ENCODE measurements at regions not wholly inside any gene's neighbourhood (a gene's known extent, or its start where the extent isn't known, plus 50 kb on each side); places are given as distances from the start of the nearest gene placed in this dataset.
"Not testable (repeated sequence)": the region's sequence is repeated elsewhere in the genome, so short reads cannot be mapped to it uniquely, and the experiment has no call there.

- no peak for DNase-seq
Measured at GRCh38 chr9:73053543-73053942, 98.1 kb upstream of the ANXA1 start.

GRCh38 chr9:73050887-73051550 is 98.2 kb upstream of the ALDH1A1 start:
- DNase-seq: no peak

- DNase-seq: no peak
Measured at GRCh38 chr9:73050065-73050816, 97.4 kb upstream of the ALDH1A1 start.

GRCh38 chr9:73049280-73049679 is 96.4 kb upstream of the ALDH1A1 start:
- DNase-seq: no peak

- no peak for DNase-seq
Measured at GRCh38 chr9:73046769-73047168, 93.9 kb upstream of the ALDH1A1 start.

- DNase-seq: not testable (repeated sequence)
Measured at GRCh38 chr9:73044776-73045175, 91.9 kb upstream of the ALDH1A1 start.

- DNase-seq: no peak
Measured at GRCh38 chr9:73042155-73042554, 89.3 kb upstream of the ALDH1A1 start.

GRCh38 chr9:73039271-73040263 is 86.7 kb upstream of the ALDH1A1 start:
- no peak for DNase-seq

GRCh38 chr9:73038613-73039012 is 85.8 kb upstream of the ALDH1A1 start:
- DNase-seq: no peak

- no peak for DNase-seq
Measured at GRCh38 chr9:73038089-73038509, 85.2 kb upstream of the ALDH1A1 start.

GRCh38 chr9:73037613-73038012 is 84.8 kb upstream of the ALDH1A1 start:
- DNase-seq: no peak

GRCh38 chr9:73034962-73035361 is 82.1 kb upstream of the ALDH1A1 start:
- DNase-seq: no peak

- no peak for DNase-seq
Measured at GRCh38 chr9:73031350-73031749, 78.5 kb upstream of the ALDH1A1 start.

GRCh38 chr9:73030370-73031030 is 77.6 kb upstream of the ALDH1A1 start:
- DNase-seq: no peak

- DNase-seq: no peak
Measured at GRCh38 chr9:73029346-73029745, 76.5 kb upstream of the ALDH1A1 start.

GRCh38 chr9:73026375-73026774 is 73.5 kb upstream of the ALDH1A1 start:
- no peak for DNase-seq

- no peak for DNase-seq
Measured at GRCh38 chr9:73024601-73025034, 71.8 kb upstream of the ALDH1A1 start.

GRCh38 chr9:73023025-73023541 is 70.2 kb upstream of the ALDH1A1 start:
- DNase-seq: peak; percentile 51 to 79

GRCh38 chr9:73022353-73022752 is 69.5 kb upstream of the ALDH1A1 start:
- DNase-seq: no peak

- DNase-seq: no peak
Measured at GRCh38 chr9:73020877-73021276, 68.0 kb upstream of the ALDH1A1 start.

GRCh38 chr9:73014011-73014410 is 61.2 kb upstream of the ALDH1A1 start:
- DNase-seq: no peak

- DNase-seq: no peak
Measured at GRCh38 chr9:73011956-73012355, 59.1 kb upstream of the ALDH1A1 start.

Measured in inflammatory macrophage treated with lipopolysaccharide for 1 hour (primary cell).